K562 (cell line): ENCODE measurements at regions not wholly inside any gene's neighbourhood (a gene's known extent, or its start where the extent isn't known, plus 50 kb on each side); places are given as distances from the start of the nearest gene placed in this dataset.
A peak's percentile ranks its signal among the peaks of the same experiment; 100 is the strongest.

ENCODE experiments used
- ATAC-seq: fragments of 200-7000 bp; cut with Tn5 transposase; 3 replicates; pipeline ENCODE4 v1.9.1; 2020; ENCODE audit warnings: moderate library complexity
- BruUV-seq: library from RNA; stranded (reverse); fragments of 400-500 nt; replicated peaks from 2 replicates; lab custom pipeline; 2021; lab: Mats Ljungman, UMichigan
- CTCF ChIA-PET: fragments of 300-600 bp; formaldehyde crosslinking; extraction: SDS; loops from one replicate; lab custom pipeline; 2021; ENCODE audit warnings: low intra/inter-chr PET ratio; lab: Yijun Ruan, JAX
- POLR2A ChIA-PET: fragments of 300-600, 350-650 bp; sonication (Branson Sonifier 250); formaldehyde crosslinking; extraction: SDS; loops from one replicate; lab custom pipeline; 2021; ENCODE audit warnings: antibody characterized with exemption, inconsistent platforms; lab: Yijun Ruan, JAX
- DNase-seq, 4 experiments: peaks; one replicate each; pipeline versions ENCODE4 v3.0.0 to v3.0.0-alpha.2; 2011 to 2018; ENCODE audit warnings: low spot score in 3 of 4, mixed read lengths in 3 of 4; ENCODE audit errors: extremely low read depth in 1 of 4
- FAIRE-seq: peaks from 2 replicates; lab custom pipeline; 2011; peaks lifted over from hg19 to GRCh38; lab: Jason Lieb, UNC
- H2AFZ ChIP-seq: 2 replicates; pipeline ENCODE4 v1.6.0; 2011; ENCODE audit warnings: low read depth, low read length, control low read depth, inconsistent platforms
- H3K27ac ChIP-seq: fragments of 200-600 bp; 3 replicates; pipeline ENCODE4 v1.8.0; 2011; ENCODE audit warnings: low read depth, mild to moderate bottlenecking, control low read depth, inconsistent platforms, low read length, moderate library complexity, mixed read lengths; ENCODE audit errors: extremely low read depth
- H3K27me3 ChIP-seq, 2 experiments: fragments of 300-600 bp in 1 of 2; 2 replicates in 1 of 2; 3 replicates in 1 of 2; pipeline versions ENCODE4 v1.6.0 to v1.8.0; 2011; ENCODE audit warnings: inconsistent platforms in 2 of 2, low read length in 2 of 2, mild to moderate bottlenecking in 1 of 2, mixed read lengths in 1 of 2, moderate library complexity in 1 of 2; ENCODE audit not compliant: control insufficient read depth in 2 of 2, insufficient read depth in 2 of 2
- H3K36me3 ChIP-seq: fragments of 300-600 bp; 3 replicates; pipeline ENCODE4 v1.8.0; 2011; ENCODE audit warnings: mild to moderate bottlenecking, low read length, inconsistent platforms; ENCODE audit not compliant: control insufficient read depth, insufficient read depth
- H3K4me1 ChIP-seq, 2 experiments: fragments of 200-600 bp in 1 of 2; replicated peaks in 1 of 2; 2 replicates in 1 of 2; 3 replicates in 1 of 2; pipeline versions ENCODE4 v1.5.1 to v1.8.0; 2011; ENCODE audit warnings: inconsistent platforms in 2 of 2, low read length in 2 of 2, mild to moderate bottlenecking in 1 of 2, mixed read lengths in 1 of 2, moderate library complexity in 1 of 2; ENCODE audit not compliant: control insufficient read depth in 2 of 2, insufficient read depth in 2 of 2
- H3K4me2 ChIP-seq: 2 replicates; pipeline ENCODE4 v1.6.1; 2011; ENCODE audit warnings: low read length, control low read depth, inconsistent platforms, mixed read lengths; ENCODE audit not compliant: insufficient read depth
- H3K4me3 ChIP-seq: fragments of 200-600 bp; sonication (generic), shearing (Covaris generic); 2 replicates; pipeline ENCODE4 v1.5.1; 2016; ENCODE audit warnings: control low read depth, inconsistent platforms
- H3K79me2 ChIP-seq: fragments of 200-600 bp; 3 replicates; pipeline ENCODE4 v1.8.0; 2011; ENCODE audit warnings: low read length, inconsistent platforms; ENCODE audit not compliant: control insufficient read depth, insufficient read depth
- H3K9ac ChIP-seq, 2 experiments: 2 replicates each; pipeline versions ENCODE4 v1.6.0 to v1.6.1; 2011; ENCODE audit warnings: low read depth in 2 of 2, low read length in 2 of 2, control low read depth in 1 of 2, inconsistent platforms in 1 of 2, mild to moderate bottlenecking in 1 of 2, mixed read lengths in 1 of 2; ENCODE audit not compliant: insufficient read depth in 1 of 2
- H3K9me1 ChIP-seq: one replicate; pipeline ENCODE4 v1.6.0; 2011; ENCODE audit warnings: inconsistent platforms, mild to moderate bottlenecking, low read length, moderate library complexity; ENCODE audit not compliant: control insufficient read depth, insufficient read depth
- H3K9me3 ChIP-seq: replicated peaks from 2 replicates; pipeline ENCODE4 v1.5.1; 2011; ENCODE audit warnings: low read depth, low read length, inconsistent platforms; ENCODE audit not compliant: control insufficient read depth, insufficient read depth
- H4K20me1 ChIP-seq: replicated peaks from 2 replicates; pipeline ENCODE4 v1.6.1; 2011; ENCODE audit warnings: low read length, inconsistent platforms, mixed read lengths; ENCODE audit not compliant: control insufficient read depth, insufficient read depth
- ATF7 ChIP-seq: fragments of 450-650 bp; IDR thresholded peaks from 2 replicates; pipeline ENCODE4 v1.7.1; 2014; ENCODE audit warnings: mild to moderate bottlenecking, moderate library complexity
- CBX5 ChIP-seq: IDR thresholded peaks from 2 replicates; pipeline ENCODE4 v1.6.1; 2014; ENCODE audit warnings: low read depth, borderline replicate concordance
- CEBPB ChIP-seq: fragments of 450-650 bp; IDR thresholded peaks from 2 replicates; pipeline ENCODE4 v1.6.1; 2016; ENCODE audit warnings: missing genetic modification characterization, missing compliant biosample characterization
- DDX20 ChIP-seq: fragments of 450-650 bp; IDR thresholded peaks from 2 replicates; pipeline ENCODE4 v1.6.1; 2016; ENCODE audit warnings: missing genetic modification characterization, low read depth, mild to moderate bottlenecking, missing compliant biosample characterization, moderate library complexity
- HES1 ChIP-seq: fragments of 450-650 bp; IDR thresholded peaks from 2 replicates; pipeline ENCODE4 v1.6.1; 2016; ENCODE audit warnings: low read depth, mild to moderate bottlenecking, moderate library complexity
- NFE2 ChIP-seq: IDR thresholded peaks from 2 replicates; pipeline ENCODE4 v1.6.1; 2014; ENCODE audit warnings: antibody characterized with exemption, low read depth
- WGBS: fragments of 100-300 bp; shearing (Covaris generic); methylation state at CpG from one replicate; pipeline ENCODE4 v1.1.6; 2016; ENCODE audit warnings: low coverage, mixed read lengths; ENCODE audit not compliant: insufficient coverage; ENCODE audit errors: missing lambda C conversion rate; 5-methylcytosine and 5-hydroxymethylcytosine counted together
- in situ Hi-C: fragments of 300-500 bp; cut with MboI; formaldehyde crosslinking; loops from 4 replicates; pipeline ENCODE4 v1.15.0; 2018; ENCODE audit warnings: inconsistent platforms, mixed read lengths
- intact Hi-C: fragments of 100-400 bp; cut with micrococcal nuclease; formaldehyde crosslinking; loops from 2 replicates; pipeline ENCODE4 v1.14.2; 2022

GRCh38 chr17:52297230-52298010 lies 138.9 kb upstream of the CA10 start:
- in situ Hi-C loops = no loop called here

GRCh38 chr17:52294301-52294700 lies 135.8 kb upstream of the CA10 start:
- in situ Hi-C loops = no loop called here
- POLR2A ChIA-PET = no interaction called here
- no peak for FAIRE-seq

More at GRCh38 chr17:52297230-52298010, 138.9 kb upstream of the CA10 start:
- Histone ChIP-seq H3K9ac (no peak overlapping the region), H4K20me1 (no peaks in the 10 kb centered on the region), H3K9me1 (no peaks in the 10 kb centered on the region), H3K4me1 (no peaks in the 10 kb centered on the region), H3K4me3 (no peak overlapping the region), H3K79me2 (no peaks in the 10 kb centered on the region), H3K27me3 (no peaks in the 10 kb centered on the region), H3K36me3 (no peaks in the 10 kb centered on the region), H2AFZ (no peak overlapping the region), H3K4me2 (no peak overlapping the region), H3K9me3 (no peaks in the 10 kb centered on the region), H3K27ac (no peak overlapping the region)
- no peak for DNase-seq
- FAIRE-seq = no peak
- BruUV-seq = no TSS peak
- POLR2A ChIA-PET = no interaction called here
- no peak for TF ChIP-seq DDX20
- peak; percentile 62 for TF ChIP-seq CEBPB (tag)
- intact Hi-C loops = no loop called here
- CTCF ChIA-PET = no interaction called here
- ATAC-seq = no peak
- WGBS = under 1% methylated on average over 10 of the region's 10 CpGs

More at GRCh38 chr17:52294301-52294700, 135.8 kb upstream of the CA10 start:
- no peak for ATAC-seq
- no peak for TF ChIP-seq NFE2
- no peak for TF ChIP-seq ATF7
- no peak for TF ChIP-seq HES1
- TF ChIP-seq CBX5 = no peak
- H4K20me1 ChIP-seq = no peaks in the 10 kb centered on the region
- H3K4me3 ChIP-seq = no peak overlapping the region
- WGBS = 0% methylated on average over 1 of the region's 1 CpG
- no peaks in the 10 kb centered on the region for H3K4me1 ChIP-seq
- H3K27me3 ChIP-seq = no peaks in the 10 kb centered on the region
- CTCF ChIA-PET = no interaction called here
- no peaks in the 10 kb centered on the region for H3K9me1 ChIP-seq
- DNase-seq = no peak
- no peak overlapping the region for H3K9ac ChIP-seq
- H3K4me2 ChIP-seq = no peak overlapping the region
- BruUV-seq = no TSS peak
- H2AFZ ChIP-seq = no peak overlapping the region
- no peak overlapping the region for H3K27ac ChIP-seq
- H3K36me3 ChIP-seq = no peaks in the 10 kb centered on the region
- intact Hi-C loops = no loop called here
- H3K79me2 ChIP-seq = no peaks in the 10 kb centered on the region
- no peaks in the 10 kb centered on the region for H3K9me3 ChIP-seq
